Stimulated activated CD4-positive, alpha-beta T cell treated with anti-CD3 and anti-CD28 coated beads, Interleukin-1b, Interleukin-23, amount 100 ng/mL, for 4 hours (primary cell): ENCODE measurements at regions not wholly inside any gene's neighbourhood (a gene's known extent, or its start where the extent isn't known, plus 50 kb on each side); places are given as distances from the start of the nearest gene placed in this dataset.

Experiments used
- DNase-seq, 2 donors: peaks; one replicate each; pipeline ENCODE4 v3.0.0-alpha.2; 2020; ENCODE audit warnings: low read depth in 2 of 2

DNA sequence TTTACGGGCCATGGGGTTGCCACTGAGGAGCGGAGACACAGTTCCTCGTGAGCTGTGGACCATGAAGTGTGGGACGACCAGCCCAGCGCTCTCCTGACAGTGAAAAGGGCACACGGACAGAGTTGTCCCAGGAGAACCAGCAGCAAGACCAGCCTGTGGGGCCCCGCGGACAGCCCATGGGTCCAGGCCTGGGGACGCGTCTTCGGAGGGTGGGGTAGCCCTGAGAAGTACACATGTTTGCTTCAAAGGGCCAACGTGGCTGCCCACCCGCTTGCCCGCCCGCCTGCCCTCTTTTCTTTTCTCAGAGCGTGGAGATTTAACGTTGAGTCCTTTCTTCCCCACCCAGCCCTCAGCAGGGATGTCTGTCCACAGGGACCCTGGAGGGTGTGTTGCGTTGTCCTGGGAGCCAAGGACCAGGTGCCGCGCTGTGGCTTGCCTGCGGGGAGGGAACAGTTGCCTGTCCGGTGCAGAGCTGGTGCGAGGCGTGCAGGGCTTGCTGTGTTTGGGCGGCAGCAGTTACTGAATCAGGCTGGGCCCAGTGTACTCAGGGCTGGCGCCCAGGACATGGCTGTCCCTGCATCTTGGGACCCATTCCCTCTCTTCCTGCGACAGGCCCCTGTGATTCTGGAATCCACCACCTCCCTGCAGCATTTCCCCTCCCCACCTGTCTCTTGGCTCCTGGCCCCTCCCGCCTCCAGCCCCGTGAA, 120.1 kb upstream of the HDAC4 start:
- DNase-seq: no peak

DNA sequence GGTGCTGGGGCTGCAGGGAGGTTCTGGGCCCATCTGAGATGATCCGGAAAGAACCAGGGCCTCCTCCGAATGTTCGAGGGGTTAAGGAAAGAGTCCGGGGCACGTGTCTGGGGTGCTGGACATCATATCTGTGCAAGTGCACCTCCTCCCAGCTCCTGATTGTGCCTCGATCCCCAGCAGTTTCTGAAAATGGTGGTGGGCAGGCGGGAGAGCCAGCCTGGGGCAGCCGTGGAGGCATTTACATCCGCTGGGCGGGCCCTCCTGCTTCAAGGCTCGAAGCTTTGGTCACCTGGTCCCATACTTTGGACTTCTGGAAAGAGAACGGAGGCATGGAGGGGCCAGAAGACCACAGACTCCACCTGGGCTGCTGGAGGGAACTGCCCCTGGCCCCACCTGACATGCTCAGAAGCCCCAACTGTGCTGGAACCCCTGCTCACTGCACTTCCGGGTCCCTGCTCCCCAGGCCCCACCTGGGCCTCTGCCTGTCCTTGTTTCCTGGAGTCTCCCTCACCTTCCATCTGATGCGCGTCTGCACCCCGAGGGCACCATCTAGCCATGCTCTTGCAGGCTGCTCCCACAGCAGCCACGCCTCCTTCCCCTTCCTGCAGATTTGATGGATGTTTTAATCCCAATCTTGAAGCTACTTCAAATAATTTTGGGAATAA, 119.2 kb upstream of the HDAC4 start:
- DNase-seq: no peak

DNA sequence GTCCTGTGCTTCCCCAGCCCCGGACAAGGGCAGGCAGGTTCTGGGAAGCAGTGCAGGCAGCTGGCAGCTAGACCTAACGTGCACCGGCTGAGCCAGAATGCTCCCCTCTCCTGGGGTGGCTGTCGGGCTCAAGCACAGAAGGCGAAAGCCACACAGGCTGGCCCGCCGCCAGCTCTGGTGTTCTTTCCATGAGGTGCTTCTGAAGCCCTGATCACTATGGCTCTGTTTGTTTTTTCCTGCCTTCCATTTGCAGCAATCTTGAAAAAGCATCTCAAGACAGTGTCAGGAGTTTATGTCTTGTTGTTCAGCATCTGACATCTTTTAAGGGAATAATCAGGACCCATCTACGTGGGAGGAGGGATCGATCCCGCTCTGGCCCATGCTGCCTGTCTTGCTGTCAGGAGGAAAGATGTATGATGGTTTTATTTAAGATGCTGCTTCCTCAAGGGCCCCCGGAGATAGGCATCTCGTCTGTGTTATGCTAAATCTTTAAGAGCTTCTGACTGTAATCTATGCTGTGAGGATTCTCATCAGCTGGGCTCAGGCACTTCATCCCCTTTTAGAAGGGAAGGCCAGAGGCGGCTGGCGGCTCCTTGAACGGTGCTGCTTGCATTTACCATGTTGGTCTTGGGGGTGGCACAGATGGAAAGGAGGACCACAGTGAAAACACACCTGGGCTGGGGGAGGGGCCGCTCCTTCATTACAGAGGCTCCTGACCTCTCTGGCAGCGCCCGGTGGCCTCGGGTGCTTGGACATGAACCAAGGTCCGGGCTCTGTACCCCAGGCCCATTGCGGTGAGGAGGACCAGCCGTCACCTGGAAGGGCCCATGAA, 118.5 kb upstream of the HDAC4 start:
- DNase-seq: no peak

DNA sequence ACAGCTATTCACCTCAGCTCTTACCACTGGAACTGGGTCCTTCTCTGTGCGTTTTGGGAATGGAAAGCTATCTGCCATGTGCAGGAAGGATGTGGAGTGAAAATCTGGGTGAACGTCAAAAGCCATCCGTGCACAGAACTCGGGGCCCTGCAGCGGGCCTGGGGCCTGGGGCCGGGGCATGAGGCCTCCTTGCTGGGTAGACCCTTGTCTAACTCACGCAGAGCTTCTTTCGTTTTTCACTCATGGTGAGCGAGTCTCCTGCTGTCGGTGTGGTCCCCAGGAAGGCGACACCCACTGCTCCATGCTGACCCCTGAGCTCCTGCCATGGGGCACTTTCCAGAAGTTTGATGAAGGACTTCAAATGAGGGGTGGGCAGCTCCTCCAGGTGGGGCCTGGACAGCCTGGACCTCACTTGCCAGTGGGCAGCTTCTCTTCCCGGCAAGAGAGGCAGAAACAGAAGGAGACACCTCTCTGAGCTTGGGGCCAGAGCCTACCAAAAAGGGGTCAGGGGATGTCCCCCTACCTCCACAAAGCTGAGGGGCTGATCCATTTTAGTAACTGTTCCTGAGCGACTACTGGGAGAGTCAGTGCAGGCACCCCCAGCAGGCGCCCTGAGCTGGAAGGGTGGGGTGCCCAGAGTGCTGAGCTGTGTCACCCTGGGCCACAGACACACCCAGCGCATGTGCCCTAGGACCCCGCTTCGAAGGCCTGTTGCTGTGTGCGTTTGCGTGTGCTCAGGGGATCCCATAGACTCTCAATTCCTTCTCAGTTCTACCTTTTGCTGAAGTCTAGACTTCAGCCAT, 117.7 kb upstream of the HDAC4 start:
- DNase-seq: no peak

DNA sequence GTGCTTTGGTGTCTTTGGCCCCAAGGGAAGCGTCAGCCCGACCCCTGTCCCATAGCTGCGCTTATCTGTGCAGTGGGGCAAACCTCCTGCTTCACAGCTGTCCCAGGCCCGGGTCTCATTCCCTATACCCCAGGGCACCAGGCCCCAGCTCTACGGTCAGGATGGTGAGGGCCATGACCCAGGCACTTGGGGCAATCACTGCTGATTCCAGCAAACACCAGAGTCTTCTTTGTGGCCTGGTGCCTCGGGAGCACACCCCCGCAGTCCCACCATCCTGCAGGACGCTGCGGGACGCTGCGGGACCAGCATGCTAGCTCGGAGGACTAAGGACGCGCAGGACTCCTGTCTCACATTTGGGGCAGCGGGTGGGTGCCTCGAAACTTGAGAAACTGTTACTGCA, 116.9 kb upstream of the HDAC4 start:
- DNase-seq: no peak

DNA sequence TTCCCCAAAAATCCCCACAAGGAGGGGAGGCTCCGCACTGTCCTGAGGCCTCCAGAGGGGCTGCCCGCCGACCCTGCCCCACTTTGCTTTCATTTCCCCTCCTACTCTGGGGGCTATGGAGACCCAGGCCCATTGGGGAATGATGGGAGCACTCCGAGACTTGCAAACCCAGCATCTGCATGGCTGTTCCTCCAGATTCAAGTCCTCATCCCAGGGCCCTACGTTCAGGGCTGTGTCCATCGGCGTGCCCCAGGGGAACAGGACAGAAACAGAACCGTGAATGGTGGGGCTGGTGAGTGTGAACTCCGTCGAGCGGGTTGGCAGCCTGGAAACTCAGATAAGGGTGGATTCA, 116.1 kb upstream of the HDAC4 start:
- DNase-seq: no peak

DNA sequence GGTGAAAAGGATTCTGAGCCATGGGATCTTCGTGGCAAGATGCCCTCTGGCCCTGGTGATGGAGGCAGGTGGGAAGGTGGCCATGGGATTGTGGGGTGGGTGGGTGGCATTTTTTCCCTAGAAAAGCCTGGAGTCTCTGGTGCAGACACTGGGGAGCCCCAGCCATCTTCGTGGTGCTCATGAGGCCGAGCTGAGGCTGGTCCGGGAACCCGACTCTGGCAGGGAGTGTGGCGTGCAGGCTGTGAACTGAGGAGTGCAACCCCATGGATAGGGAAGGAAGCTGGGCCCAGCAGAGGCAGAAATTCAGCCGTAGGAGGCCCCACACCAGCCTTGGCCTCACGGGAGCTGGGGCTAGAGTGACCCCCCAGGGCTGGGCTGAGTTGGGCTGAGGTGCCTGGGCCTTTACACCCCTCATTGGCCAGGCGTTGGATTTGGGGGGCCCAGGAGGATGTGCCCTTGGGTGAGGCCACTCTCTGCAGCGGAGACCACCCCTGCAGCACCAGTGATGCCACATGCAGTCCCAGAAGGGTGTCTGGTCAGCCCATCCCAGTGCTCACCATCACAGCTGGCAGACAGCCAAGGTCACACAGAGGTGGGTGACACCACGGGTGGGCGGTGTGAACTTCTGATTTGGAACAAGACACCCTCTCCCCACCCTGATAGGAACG, 115.6 kb upstream of the HDAC4 start:
- DNase-seq: no peak

DNA sequence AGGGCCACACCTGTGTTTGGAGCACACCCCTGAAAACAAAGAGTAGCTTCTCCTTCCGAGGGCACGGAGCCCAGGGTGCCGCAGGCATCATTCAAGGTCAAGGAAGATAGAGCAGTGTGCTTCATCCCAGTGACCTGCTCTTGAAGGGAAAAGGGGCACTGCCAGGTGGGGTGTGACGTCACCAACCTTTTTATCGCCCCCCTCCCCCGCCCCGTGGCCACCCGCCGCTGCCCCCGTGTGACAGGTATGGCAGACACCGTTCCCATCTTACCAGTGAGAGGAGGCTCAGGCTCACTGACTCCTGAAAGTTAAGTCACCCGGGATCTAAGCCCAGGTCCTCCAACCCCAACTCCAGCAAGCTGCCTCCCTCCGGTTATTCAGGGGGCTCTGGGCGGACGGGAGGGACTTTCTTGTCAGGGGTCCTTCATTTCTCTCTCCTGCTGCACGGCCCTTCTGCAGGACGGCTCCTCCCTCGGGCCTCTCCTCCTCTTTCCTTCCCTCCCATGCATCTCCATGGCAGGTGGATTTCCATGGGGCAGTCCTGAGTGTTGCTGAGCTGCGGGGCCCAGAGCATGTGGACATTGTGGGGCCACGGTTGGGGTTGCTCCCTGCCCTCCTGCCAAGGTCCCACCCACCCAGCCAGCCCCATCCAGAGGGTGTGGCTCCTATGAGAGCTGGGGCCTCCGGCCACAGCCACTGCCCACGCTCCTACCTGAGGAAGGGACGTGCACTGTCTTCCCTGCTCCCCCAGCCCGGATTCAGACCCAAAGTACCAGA, 114.1 kb upstream of the HDAC4 start:
- DNase-seq: no peak

DNA sequence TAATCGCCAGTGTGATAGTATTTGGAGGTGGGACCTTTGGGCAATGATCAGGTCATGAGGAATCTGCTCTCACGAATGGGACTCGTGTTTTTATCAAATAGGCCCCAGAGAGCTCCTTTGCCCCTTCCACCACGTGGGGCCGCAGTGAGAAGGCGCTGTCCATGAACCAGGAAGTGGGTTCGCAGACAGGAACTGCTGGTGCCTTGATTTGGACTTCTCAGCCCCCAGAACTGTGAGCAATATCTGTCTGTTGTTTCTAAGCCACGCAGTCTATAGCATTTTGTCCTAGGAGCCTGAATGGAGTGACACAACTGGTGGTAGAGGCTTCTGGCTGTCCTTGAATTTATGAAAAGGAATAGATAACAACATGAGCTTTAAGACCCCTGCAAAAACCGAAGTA, 111.2 kb upstream of the HDAC4 start:
- no peak for DNase-seq

DNA sequence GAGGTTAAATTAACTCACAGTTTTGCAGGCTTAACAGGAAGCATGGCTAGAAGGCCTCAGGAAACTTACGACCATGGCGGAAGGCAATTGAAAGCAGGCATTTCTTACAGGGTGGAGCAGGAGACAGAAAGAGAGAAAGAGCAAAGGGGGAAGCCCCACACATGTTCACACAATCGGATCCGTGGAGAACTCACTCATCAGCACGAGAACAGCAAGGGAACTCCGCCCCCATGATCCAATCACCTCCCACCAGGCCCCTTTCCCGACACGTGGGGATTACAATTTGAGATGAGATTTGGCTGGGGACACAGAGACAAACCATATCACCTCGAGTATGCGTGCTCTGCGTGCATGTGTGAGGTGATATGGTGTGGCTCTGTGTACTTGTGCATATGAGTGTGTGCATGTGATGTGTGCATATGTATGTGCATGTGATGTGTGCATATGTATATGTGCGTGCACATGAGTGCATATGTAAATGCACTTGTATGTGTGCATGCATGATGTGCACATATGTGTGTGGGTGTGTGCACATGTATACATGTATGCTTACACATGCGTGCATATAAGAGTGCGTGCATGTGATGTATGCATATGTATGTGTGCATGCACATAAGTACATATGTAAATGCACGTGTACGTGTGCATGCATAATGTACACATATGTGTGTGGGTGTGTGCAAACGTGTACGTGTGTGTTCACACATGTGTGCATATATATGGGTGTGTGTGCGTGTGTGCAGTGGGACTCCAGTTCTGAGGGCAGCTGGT, 108.7 kb upstream of the HDAC4 start:
- no peak for DNase-seq

DNA sequence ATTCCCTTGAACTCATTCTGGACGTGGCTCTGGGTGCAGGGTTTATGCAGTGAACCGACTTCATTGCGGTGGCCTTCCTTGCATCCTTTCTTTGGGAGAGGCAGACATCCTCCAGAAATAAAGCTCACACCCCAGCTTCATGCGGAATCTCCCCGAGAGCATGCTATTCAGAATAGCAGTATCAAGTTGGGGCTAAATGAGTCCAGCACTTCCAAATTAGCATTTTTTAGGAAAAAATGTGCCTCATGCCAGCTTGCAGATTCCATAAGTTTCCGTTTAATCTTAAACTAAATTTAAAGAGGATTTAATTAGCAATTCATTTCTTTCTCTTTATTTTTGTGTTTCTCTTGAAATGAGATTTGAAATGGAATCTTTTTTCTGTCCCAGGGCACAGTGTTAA, 107.4 kb upstream of the HDAC4 start:
- no peak for DNase-seq

DNA sequence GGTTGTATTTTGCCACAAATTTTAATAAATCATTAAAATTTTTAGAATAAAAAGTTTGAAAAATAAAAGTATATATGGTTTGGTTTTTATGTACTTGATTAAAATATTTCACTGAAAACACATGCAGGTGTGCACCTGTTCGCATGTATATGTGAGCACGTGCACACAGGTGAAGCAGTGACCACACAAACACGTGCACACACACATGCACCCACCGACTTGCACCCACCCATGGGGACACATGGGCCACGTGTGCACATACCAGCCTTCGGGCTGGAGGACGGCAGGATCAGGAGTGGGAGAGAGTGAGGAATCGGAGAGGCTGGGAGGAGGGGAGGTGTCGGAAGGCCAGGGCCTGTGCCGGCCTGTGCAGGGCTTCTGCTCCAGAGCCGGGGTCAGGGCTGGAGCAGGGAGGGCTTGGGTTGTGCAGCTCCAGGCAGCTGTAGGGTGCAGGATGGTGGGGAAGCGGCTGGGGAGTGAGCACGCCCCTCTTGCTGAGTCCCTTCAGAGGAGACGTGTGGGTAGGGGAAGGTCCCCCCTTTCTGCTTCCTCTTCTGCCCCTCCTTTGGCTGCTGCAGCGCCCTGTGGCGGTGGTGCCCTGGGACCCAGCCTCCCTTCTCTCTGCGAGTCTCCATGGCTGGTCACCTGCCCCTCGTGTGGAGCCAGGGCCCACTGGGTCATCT, 106.9 kb upstream of the HDAC4 start:
- no peak for DNase-seq

DNA sequence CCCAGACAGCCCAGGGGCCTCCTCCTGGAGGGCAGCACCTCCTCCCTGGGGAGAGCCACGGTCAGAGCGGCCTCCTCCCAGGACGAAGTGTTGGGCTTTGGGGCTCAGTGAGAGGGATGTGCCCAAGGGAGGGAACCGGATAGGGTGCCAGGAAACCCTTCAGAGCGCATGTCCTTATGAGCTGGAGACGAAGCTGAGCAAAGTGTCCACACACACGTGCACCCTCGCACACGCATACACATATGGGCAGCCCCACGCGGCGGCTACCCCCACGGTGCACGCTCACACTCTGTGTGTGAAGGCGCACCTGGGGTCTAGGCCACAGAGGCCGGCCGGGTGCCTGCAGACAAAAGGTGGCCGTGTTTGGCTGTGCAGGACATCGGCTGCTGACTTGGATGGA, 106.1 kb upstream of the HDAC4 start:
- no peak for DNase-seq

DNA sequence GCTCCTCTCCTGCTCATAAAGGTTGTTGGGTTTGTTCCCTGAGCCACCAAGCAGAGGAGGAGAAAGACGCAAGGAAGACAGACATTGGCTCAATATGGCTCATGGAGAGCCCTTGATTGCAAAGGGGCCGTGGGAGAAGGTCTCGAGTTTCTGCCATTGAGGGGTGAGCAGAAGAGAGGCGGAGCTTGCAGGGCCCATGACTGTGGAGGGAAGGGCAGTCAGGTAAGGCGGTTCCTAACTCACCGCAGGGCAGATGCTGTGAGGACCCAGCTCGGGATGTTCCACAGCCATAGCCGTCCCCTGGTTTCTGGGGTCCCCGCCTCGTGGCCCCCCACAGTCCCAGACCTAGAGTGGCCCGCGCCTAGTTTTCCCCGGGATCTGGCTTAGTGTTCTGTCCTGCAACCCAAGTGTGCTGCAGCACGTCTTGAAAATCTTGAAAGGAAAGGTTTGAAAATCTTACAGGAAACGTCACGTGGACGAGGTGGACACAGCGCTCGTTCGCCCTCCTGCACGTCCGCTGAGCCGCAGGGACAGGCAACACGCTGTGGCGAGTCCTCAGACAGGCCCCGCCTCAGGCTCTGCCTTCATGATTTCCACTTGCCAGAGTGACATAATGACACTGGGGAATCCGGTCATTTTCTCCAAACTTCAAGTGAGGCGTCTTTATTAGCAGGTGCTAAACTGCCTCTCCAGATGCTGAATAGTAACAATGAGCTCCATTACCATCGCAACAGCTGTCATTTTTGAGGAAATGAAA, 105.5 kb upstream of the HDAC4 start:
- DNase-seq: no peak

DNA sequence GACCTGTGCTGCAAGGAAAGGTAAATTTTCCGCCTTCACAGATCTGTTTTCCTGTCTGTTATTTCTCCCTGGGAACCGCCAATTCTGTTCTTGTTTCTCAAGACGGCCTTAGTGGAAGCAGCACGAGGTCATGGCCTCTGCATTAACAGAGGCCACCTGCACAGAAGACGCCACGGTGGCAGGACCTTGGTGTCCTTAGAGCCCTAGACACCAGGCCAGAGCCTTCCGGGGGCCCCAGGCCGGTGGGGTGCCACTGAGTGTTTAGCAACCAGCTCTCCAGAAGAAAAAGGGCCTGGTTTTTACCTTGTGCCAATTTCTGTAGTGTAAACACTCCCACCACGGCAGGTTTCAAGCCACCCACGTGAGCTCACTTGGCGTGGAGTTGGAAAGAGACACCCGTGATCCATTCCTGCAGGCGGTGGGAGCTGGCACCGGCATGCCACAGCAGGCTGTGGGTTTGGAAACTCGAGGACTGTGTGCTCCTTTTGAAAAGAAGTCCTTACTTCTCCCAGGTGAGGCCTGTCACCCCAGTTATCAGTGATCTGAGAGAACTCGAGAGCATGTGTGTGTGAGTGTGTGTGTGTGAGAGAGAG, 103.9 kb upstream of the HDAC4 start:
- DNase-seq: no peak

DNA sequence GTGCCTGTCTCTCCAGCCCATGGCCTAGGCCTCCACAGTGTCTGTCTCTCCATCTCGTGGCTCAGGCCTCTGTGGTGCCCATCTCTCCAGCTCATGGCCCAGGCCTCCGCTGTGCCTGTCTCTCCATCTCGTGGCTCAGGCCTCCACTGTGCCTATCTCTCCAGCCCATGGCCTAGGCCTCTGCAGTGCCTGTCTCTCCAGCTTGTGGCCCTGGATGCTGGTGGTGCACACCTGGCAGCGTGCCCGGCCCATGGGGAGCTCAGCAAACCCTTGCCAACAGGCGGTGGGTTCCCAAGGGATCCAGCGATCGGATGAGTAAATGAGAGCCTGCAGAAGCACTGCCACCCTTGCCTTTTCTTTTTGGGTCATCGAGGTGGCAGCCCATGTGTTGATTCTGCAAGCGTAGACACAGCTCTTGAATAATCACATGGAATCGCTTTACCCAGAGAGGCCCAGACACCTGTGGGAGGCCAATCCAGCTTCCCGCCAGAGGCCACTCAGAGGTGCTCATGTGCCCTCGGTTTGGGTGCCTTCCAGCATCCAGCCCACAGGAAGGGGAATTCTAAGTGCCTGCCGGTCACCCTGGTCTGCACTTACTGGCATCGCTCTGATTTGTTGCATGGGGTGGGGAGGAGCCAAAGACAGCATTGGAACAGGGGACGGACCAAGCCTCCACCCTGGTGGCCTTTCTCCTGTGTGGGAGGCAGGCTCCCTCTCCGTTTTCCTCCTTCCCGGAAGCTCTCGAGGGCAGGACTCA, 101.8 kb upstream of the HDAC4 start:
- no peak for DNase-seq
